Stimulated activated naive B cell treated with anti-CD40 and anti-IgM and Interleukin-4, amounts not matched to agents 10 μg/mL and 1 μg/mL and 100 μg/mL, for 72 hours (primary cell): ENCODE measurements at regions not wholly inside any gene's neighbourhood (a gene's known extent, or its start where the extent isn't known, plus 50 kb on each side); places are given as distances from the start of the nearest gene placed in this dataset.

Experiments used
- ATAC-seq, 2 donors: fragments of 150-1000 bp; cut with Tn5 transposase; replicated peaks; 2 replicates each; pipeline ENCODE4 v1.10.0; 2021; ENCODE audit warnings: moderate library complexity in 1 of 2
- DNase-seq: peaks from one replicate; pipeline ENCODE4 v3.0.0; 2021
- H3K27ac Mint-ChIP-seq: one replicate; pipeline ENCODE4 v1.8.0; 2022; ENCODE audit warnings: mild to moderate bottlenecking, mixed read lengths
- H3K27me3 Mint-ChIP-seq, 2 donors: one replicate each; pipeline ENCODE4 v1.8.0; 2022; ENCODE audit warnings: mixed read lengths in 2 of 2
- H3K36me3 Mint-ChIP-seq, 2 donors: one replicate each; pipeline ENCODE4 v1.8.0; 2022; ENCODE audit warnings: mixed read lengths in 2 of 2, mild to moderate bottlenecking in 1 of 2
- H3K4me1 Mint-ChIP-seq, 2 donors: one replicate each; pipeline ENCODE4 v1.8.0; 2022; ENCODE audit warnings: mixed read lengths in 2 of 2, mild to moderate bottlenecking in 1 of 2
- H3K4me3 Mint-ChIP-seq, 2 donors: one replicate each; pipeline ENCODE4 v1.8.0; 2022; ENCODE audit warnings: mild to moderate bottlenecking in 2 of 2, mixed read lengths in 2 of 2, moderate library complexity in 1 of 2
- H3K9me3 Mint-ChIP-seq, 2 donors: one replicate each; pipeline ENCODE4 v1.8.0; 2022; ENCODE audit warnings: mixed read lengths in 2 of 2, mild to moderate bottlenecking in 1 of 2

GRCh38 chr14:101074196-101075024 lies 170.9 kb upstream of the RTL1 start:
- Mint-ChIP-seq H3K4me1 (peaks cover 38 to 49% of the 10 kb centered on the region in 2 donors), H3K27me3 (peaks cover 75 to 76% of the 10 kb centered on the region in 2 donors), H3K4me3 (no peak overlapping the region), H3K36me3 (peaks cover 0 to 1% of the 10 kb centered on the region in 2 donors), H3K27ac (no peak overlapping the region), H3K9me3 (no peaks in the 10 kb centered on the region)
- ATAC-seq (no peak), DNase-seq (no peak)

- Mint-ChIP-seq H3K4me3 (no peak overlapping the region), H3K36me3 (peaks cover 0 to 1% of the 10 kb centered on the region in 2 donors), H3K27ac (no peak overlapping the region), H3K4me1 (peaks cover 37 to 49% of the 10 kb centered on the region in 2 donors), H3K9me3 (no peaks in the 10 kb centered on the region), H3K27me3 (peaks cover 74 to 77% of the 10 kb centered on the region in 2 donors)
- DNase-seq (peak; percentile 74), ATAC-seq (peak; percentile 87)
Measured at GRCh38 chr14:101075025-101075800, 171.7 kb upstream of the RTL1 start.

DNA sequence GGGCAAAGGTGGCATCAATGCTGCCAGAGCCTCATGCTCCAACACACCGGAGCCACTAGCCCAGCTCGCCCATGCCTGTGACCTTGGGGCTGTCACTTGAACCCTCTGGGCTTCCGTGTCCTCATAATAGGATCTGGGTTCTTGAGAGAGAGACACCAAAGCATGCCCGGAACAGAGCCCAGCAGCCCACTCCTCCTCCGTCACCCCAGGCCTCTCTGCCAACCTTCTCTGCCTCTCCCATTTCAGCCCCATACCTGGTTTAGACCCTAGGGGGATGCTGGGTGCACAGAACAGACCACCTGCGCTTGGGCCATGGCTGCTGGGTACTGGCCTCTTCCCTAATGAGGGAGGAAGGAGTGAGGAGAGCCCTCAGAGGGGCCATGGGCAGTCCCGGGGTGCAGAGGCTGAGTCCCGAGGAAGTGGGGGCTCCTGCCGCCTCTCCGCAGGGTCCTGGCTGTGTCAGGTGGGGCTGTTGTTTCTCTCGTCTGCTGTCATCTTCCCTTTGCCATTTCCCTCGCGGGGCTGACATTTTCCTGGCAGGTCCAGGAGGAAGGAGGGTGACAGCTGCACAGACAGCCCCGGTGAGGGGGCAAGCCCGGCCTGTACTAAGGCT lies 172.4 kb upstream of the RTL1 start:
- Mint-ChIP-seq H3K27me3 (peaks cover 68 to 73% of the 10 kb centered on the region in 2 donors), H3K27ac (no peak overlapping the region), H3K36me3 (peaks cover 0 to 1% of the 10 kb centered on the region in 2 donors), H3K4me1 (peaks cover 36 to 49% of the 10 kb centered on the region in 2 donors), H3K9me3 (no peaks in the 10 kb centered on the region), H3K4me3 (no peak overlapping the region)
- ATAC-seq, result peak in 1 of 2 donors; percentile 1
- no peak for DNase-seq

DNA sequence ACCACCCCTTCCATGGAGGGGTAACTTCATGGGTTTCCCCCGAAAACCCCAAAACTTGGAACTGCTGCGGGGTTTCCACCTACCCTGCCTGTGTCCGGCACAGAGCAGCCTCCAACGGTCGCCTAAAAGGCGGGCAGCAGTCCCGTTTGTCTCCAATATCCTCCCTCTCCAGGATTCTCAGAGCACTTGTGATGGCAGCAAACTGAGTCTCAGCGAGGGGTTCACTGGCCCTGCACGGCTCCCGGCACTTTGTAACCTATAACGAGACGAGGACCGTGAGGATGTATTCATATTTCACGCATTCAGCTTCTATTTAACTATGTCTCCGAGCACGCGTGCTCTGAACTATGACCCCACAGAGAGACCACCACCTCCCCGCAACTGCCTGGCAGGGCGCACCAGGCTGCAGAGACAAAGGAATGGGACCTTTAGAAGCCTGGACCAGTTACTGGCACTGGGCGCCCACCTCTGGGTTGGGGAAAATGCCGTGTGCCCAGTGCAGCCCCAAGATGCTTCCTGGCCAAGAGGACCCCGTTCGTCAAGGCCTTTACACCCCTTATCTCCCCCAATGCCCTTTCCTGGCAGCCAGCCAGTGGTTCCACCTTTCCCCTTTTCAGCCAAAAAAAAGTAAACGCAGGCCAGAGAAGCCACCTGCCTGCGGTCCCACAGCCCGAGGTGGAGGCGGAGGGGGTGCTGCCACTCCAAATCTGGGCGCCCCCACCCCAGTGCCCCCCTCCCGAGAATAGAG lies 173.1 kb upstream of the RTL1 start:
- Mint-ChIP-seq H3K9me3 (peaks cover 0 to 5% of the 10 kb centered on the region in 2 donors), H3K27me3 (peaks cover 61 to 68% of the 10 kb centered on the region in 2 donors), H3K4me3 (no peak overlapping the region), H3K27ac (no peak overlapping the region), H3K4me1 (peaks cover 36 to 49% of the 10 kb centered on the region in 2 donors), H3K36me3 (peaks cover 0 to 1% of the 10 kb centered on the region in 2 donors)
- ATAC-seq (no peak), DNase-seq (no peak)

GRCh38 chr14:101077481-101078074 lies 174.1 kb upstream of the RTL1 start:
- H3K9me3 Mint-ChIP-seq, result peaks cover 0 to 7% of the 10 kb centered on the region in 2 donors
- H3K36me3 Mint-ChIP-seq, result peaks cover 0 to 1% of the 10 kb centered on the region in 2 donors
- peak overlapping the region; percentile 9 for H3K27ac Mint-ChIP-seq
- peaks cover 36 to 49% of the 10 kb centered on the region in 2 donors for H3K4me1 Mint-ChIP-seq
- no peak for DNase-seq
- peaks cover 51 to 59% of the 10 kb centered on the region in 2 donors for H3K27me3 Mint-ChIP-seq
- H3K4me3 Mint-ChIP-seq, result peak overlapping the region; percentile 44 to 67
- ATAC-seq, result no peak

- peaks cover 51 to 59% of the 10 kb centered on the region in 2 donors for H3K27me3 Mint-ChIP-seq
- H3K27ac Mint-ChIP-seq, result no peak overlapping the region
- peaks cover 35 to 44% of the 10 kb centered on the region in 2 donors for H3K4me1 Mint-ChIP-seq
- no peak overlapping the region for H3K4me3 Mint-ChIP-seq
- H3K36me3 Mint-ChIP-seq, result peaks cover 0 to 1% of the 10 kb centered on the region in 2 donors
- DNase-seq, result no peak
- H3K9me3 Mint-ChIP-seq, result peaks cover 0 to 8% of the 10 kb centered on the region in 2 donors
- ATAC-seq, result no peak
Measured at GRCh38 chr14:101078170-101078891, 174.8 kb upstream of the RTL1 start.

DNA sequence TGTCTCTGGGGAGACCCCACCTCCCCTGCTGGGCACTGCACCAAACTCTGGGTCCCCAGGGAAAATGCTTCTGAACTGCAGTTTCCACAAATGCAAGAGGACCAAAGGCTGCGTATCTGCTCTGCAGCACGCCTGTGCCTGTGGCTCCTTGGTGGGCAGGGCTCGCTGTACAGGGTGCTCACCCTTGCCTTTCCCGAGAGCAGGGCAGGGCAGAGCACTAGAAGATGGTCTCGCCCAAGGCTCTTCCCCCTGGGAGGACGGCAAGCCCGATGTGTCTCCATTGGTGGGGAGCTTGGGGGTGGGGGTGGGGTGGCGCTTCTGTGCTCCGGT lies 175.3 kb upstream of the RTL1 start:
- Mint-ChIP-seq H3K36me3 (peaks cover 0 to 1% of the 10 kb centered on the region in 2 donors), H3K27ac (no peak overlapping the region), H3K27me3 (peaks cover 51 to 59% of the 10 kb centered on the region in 2 donors), H3K9me3 (peaks cover 0 to 8% of the 10 kb centered on the region in 2 donors), H3K4me3 (no peak overlapping the region), H3K4me1 (peaks cover 34 to 41% of the 10 kb centered on the region in 2 donors)
- DNase-seq, result no peak
- ATAC-seq, result no peak

DNA sequence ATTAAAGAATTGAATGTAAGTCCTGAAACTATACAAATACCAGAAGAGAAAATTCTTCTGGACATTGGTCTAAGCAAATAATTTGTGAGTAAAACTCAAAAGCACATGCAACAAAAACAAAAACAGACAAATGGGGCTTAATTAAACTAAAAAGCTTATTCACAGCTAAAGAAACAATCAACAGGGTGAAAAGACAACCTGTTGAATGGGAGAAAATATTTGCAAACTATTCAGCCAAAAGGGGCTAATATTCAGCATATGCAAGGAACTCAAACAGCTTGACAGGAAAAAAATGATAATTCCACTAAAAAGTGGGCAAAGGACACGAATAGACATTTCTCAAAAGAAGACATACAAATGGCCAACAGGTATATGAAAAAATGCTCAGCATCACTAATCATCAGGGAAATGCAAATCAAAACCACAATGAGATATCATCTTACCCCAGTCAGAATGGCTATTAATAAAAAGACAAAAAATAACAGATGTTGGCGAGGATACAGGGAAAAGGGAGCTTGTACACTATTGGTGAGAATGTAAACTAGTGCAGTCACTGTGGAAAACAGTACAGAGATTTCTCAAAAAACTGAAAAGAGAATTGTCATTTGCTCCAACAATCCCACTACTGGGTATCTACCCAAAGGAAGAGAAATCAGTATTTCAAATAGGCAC lies 177.5 kb upstream of the RTL1 start:
- Mint-ChIP-seq H3K4me3 (no peak overlapping the region), H3K4me1 (peaks cover 18 to 19% of the 10 kb centered on the region in 2 donors), H3K9me3 (peaks cover 0 to 11% of the 10 kb centered on the region in 2 donors), H3K27ac (no peak overlapping the region), H3K36me3 (peaks cover 0 to 1% of the 10 kb centered on the region in 2 donors), H3K27me3 (peaks cover 40 to 44% of the 10 kb centered on the region in 2 donors)
- ATAC-seq (no peak), DNase-seq (no peak)

DNA sequence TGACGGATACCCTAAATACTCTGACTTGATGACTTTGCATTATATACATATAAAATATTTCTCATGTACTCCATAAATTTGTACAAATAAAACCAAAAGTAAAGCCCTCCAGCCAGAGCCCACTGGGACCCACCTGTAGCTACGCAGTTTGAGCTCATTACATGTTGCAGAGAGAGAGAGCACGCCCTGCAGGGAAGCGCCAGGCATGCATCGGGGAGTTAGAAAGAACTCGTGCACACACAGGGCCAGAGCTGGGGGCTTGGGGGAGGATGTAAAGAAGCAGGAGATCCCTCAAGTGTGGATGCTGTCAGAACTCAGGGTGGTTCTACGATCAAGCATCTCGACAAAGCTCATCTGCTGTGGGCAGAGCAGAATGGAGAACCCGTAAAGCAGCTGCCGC lies 178.5 kb upstream of the RTL1 start:
- Mint-ChIP-seq H3K36me3 (no peaks in the 10 kb centered on the region), H3K27me3 (peaks cover 31 to 42% of the 10 kb centered on the region in 2 donors), H3K9me3 (peaks cover 0 to 14% of the 10 kb centered on the region in 2 donors), H3K27ac (no peak overlapping the region), H3K4me1 (peaks cover 13% of the 10 kb centered on the region in 2 donors), H3K4me3 (no peak overlapping the region)
- no peak for ATAC-seq
- DNase-seq, result no peak

DNA sequence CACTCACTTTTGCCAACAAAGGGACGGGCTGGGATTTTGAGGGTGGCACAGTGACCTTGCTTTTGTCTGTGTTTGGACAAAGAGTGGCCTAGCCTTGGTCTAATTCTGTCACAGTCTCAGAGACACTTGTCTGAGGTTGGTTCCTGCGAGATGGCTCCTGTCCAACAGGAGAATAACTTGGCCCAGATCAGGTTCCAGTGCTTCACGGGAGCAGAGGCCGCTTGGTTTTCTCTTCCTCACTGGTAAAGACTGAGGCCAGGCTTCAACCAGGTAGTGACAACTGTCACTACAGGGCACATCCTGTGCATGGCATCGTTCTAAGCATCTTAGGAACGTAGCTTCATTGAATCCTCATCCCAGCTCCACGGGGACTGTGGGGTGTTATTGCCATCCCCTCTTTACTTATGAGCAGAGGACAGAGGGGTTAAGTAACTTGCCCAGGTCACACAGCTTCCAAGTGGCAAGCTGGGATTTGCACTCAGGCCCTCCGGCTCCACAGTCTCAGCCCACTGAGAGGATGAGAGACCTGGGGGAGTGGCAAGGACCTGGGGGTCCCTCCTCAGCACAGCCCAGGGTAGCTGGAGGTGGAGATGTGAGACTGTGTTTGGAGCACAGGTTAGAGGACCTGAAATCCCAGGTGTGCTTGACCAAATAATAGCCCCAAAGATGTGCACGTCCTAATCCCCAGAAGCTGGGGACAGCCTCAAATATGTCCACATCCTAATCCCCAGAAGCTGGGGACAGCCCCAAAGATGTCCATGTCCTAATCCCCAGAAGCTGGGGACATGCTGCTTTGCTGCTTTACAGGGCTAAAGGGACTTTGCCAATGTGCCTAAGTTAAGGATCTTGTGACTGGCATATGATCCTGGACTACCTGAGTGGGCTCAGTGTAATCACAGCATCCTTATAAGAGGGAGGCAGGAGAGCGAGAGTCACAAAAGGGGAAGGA lies 179.2 kb upstream of the RTL1 start:
- Mint-ChIP-seq H3K27me3 (peaks cover 24 to 35% of the 10 kb centered on the region in 2 donors), H3K36me3 (no peaks in the 10 kb centered on the region), H3K4me1 (peaks cover 7% of the 10 kb centered on the region in 2 donors), H3K27ac (no peak overlapping the region), H3K4me3 (no peak overlapping the region), H3K9me3 (peaks cover 0 to 15% of the 10 kb centered on the region in 2 donors)
- no peak for ATAC-seq
- DNase-seq, result no peak

DNA sequence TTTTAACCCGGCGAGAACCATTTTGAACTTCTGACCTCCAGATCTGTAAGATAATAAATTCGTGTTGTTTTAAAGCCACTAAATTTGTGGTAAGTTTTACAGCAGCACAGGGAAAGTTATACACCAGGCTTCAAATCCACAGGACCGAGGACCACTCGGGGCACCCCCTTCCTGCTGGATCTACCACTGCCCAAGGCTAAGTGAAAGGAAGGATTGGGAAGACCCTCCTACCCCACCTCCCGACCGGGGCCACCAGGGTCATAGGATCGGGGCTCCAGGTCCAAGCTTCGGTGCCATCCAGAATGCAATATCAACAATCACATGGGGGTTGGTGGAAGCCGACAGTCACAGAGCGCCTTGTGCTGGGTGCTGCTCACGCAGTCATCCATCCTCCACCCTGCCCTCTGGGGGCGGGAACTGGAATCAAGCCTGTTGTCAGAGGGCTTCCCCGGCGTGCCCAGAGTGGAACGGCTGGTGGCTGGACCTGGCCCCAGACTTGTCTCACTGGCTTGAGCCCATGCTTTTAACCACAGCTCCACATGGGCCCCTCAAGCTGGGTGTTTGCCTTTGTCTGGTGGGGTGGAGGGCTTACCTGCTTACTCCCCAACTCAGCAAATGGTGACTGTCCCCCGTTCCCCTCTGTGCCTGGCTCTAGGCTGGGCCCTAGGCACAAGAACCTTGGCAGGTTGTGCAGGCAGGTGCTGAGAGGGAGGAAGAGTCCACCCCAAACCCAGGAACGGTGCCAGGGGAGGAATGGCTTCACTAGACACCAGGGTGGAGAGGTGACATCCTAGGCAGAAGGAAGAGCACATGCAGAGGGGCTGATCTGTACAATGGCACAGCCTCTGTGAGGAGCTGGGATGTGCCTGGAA lies 180.3 kb upstream of the RTL1 start:
- Mint-ChIP-seq H3K9me3 (peaks cover 0 to 15% of the 10 kb centered on the region in 2 donors), H3K4me3 (no peak overlapping the region)
- ATAC-seq, result no peak

More for the DNA sequence above, 180.3 kb upstream of the RTL1 start:
- Mint-ChIP-seq H3K27me3 (peaks cover 13 to 26% of the 10 kb centered on the region in 2 donors), H3K4me1 (peaks cover 0 to 1% of the 10 kb centered on the region in 2 donors), H3K36me3 (no peaks in the 10 kb centered on the region), H3K27ac (no peak overlapping the region)
- DNase-seq, result no peak
